Right lobe of liver (tissue), 6 donors: ENCODE measurements at regions not wholly inside any gene's neighbourhood (a gene's known extent, or its start where the extent isn't known, plus 50 kb on each side); places are given as distances from the start of the nearest gene placed in this dataset.

Experiments
- ATAC-seq, 4 donors: fragments of 200-7000 bp; cut with Tn5 transposase; one replicate each; pipeline ENCODE4 v1.9.1; 2020; ENCODE audit warnings: mild to moderate bottlenecking in 4 of 4, moderate library complexity in 4 of 4
- DNase-seq, 3 donors: peaks; one replicate each; pipeline ENCODE4 v3.0.0-alpha.2; 2020
- H3K27ac ChIP-seq, 3 donors: fragments of 200-600 bp; one replicate each; pipeline ENCODE4 v1.8.0; 2022
- H3K27me3 ChIP-seq, 2 donors: fragments of 200-600 bp; one replicate each; pipeline ENCODE4 v1.8.0; 2022
- H3K36me3 ChIP-seq, 4 donors: fragments of 200-600 bp; sonication (generic) in 1 of 4; one replicate each; pipeline versions ENCODE4 v1.5.1 to v1.8.0; 2017 to 2022; ENCODE audit warnings: control low read depth in 1 of 4
- H3K4me1 ChIP-seq, 4 donors: fragments of 200-600 bp; sonication (generic) in 1 of 4; one replicate each; pipeline versions ENCODE4 v1.5.1 to v1.8.0; 2017 to 2022; ENCODE audit warnings: control low read depth in 1 of 4
- H3K4me3 ChIP-seq, 3 donors: fragments of 200-600 bp; one replicate each; pipeline ENCODE4 v1.8.0; 2022
- H3K9me3 ChIP-seq, 4 donors: fragments of 200-600 bp; sonication (generic) in 1 of 4; one replicate each; pipeline versions ENCODE4 v1.5.1 to v1.8.0; 2017 to 2022; ENCODE audit warnings: control low read depth in 1 of 4
- POLR2A ChIP-seq: fragments of 450-650 bp; IDR thresholded peaks from one replicate; pipeline ENCODE4 v1.6.1; 2017; ENCODE audit warnings: antibody characterized with exemption, mild to moderate bottlenecking
- WGBS: methylation state at CpG from one replicate; pipeline ENCODE4 v1.1.6; 2018; ENCODE audit warnings: low coverage, low lambda C conversion rate; ENCODE audit not compliant: insufficient coverage; ENCODE audit errors: missing lambda C conversion rate; 5-methylcytosine and 5-hydroxymethylcytosine counted together
- intact Hi-C, 2 donors: fragments of 100-400 bp; cut with DNase I; formaldehyde crosslinking; loops; one replicate each; pipeline versions ENCODE4 v1.11.2 to v1.14.1; 2022
- TF ChIP-seq, protein P1 (sequence below), 4 donors: fragments of 200-600 bp in 3 of 4; fragments of 450-650 bp in 1 of 4; IDR thresholded peaks; one replicate each; pipeline versions ENCODE4 v1.5.1 to v1.8.0; 2016 to 2022; ENCODE audit warnings: antibody characterized with exemption in 4 of 4, mild to moderate bottlenecking in 2 of 4
- donor health status: DM: no; HTN: yes; CAD: no.
- donor health status: DM: no; HTN: no; CAD: no.
- donor health status: DM: no; HTN: no; CAD: no.
- donor health status: DM: no; HTN: yes; CAD: no.
- donor health status: DM: no; HTN: yes; CAD: no.

DNA sequence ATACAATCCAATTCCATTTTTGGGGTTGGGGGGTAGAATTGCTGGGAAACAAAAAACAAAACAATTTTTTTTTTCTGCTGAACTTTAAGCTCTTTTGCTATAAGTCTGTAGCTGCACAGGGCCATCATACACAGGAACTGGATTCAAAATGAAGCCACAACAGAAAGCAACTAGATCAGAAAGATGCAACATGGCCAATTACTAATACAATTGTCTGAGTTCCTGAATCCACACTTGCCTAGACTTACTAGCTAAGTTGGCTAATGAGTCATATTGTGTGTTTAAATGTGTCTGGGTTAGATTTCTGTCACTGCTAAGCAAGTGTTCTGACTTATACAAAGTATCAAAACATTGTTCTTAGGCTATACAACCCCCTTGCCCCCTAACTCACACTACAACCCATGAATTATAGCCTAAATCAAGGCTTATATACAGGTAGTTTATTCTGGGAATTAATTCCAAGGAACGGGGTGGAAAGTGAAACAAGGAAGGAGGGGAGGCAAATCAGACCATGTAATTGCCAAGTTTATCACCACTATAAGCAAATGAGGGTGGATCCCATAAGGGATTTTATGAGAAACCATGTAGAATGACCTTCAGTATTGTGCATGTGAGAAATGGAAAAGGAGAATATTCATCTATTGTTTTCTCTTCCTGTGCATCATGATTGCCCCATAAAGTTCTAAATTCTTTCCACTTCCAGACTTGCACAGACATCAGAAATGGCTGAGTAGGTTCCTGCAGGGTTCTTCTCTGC, 337.9 kb upstream of the SORCS1 start:
- 27% methylated on average over 1 of the region's 1 CpG for WGBS
- H3K27ac ChIP-seq, result no peak overlapping the region
- ATAC-seq (no peak), DNase-seq (no peak)
- TF ChIP-seq, protein P1, sequence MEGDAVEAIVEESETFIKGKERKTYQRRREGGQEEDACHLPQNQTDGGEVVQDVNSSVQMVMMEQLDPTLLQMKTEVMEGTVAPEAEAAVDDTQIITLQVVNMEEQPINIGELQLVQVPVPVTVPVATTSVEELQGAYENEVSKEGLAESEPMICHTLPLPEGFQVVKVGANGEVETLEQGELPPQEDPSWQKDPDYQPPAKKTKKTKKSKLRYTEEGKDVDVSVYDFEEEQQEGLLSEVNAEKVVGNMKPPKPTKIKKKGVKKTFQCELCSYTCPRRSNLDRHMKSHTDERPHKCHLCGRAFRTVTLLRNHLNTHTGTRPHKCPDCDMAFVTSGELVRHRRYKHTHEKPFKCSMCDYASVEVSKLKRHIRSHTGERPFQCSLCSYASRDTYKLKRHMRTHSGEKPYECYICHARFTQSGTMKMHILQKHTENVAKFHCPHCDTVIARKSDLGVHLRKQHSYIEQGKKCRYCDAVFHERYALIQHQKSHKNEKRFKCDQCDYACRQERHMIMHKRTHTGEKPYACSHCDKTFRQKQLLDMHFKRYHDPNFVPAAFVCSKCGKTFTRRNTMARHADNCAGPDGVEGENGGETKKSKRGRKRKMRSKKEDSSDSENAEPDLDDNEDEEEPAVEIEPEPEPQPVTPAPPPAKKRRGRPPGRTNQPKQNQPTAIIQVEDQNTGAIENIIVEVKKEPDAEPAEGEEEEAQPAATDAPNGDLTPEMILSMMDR (IDR thresholded peaks at IDR 0.05), result no peak
- no peak for TF ChIP-seq POLR2A
- no peak overlapping the region for H3K4me3 ChIP-seq
- H3K9me3 ChIP-seq, result no peaks in the 10 kb centered on the region
- no peaks in the 10 kb centered on the region for H3K4me1 ChIP-seq
- H3K27me3 ChIP-seq, result no peaks in the 10 kb centered on the region
- intact Hi-C loops, result no loop called here
- no peaks in the 10 kb centered on the region for H3K36me3 ChIP-seq

DNA sequence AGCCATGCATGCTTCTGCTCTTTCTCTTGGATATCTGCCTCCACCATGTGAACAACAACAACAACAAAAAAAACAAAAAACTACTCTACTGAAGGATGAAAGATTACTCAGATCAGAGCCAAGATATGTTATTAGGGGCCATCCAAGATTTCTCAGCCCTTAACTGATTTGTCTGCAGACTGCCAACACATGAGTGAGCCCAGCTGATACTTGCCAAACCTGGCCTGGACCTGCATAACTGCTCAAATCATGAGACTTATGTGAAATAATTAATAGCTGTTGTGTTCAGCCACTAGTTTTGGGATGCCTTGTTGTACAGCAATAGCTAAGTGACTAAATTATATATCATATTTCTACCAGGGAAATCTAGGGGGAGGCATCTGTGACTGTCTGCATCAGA, 334.5 kb upstream of the SORCS1 start:
- H3K9me3 ChIP-seq, result no peaks in the 10 kb centered on the region
- no peaks in the 10 kb centered on the region for H3K27me3 ChIP-seq
- TF ChIP-seq, protein P1 (IDR thresholded peaks at IDR 0.05), result no peak
- TF ChIP-seq POLR2A, result no peak
- intact Hi-C loops, result no loop called here
- H3K4me3 ChIP-seq, result no peak overlapping the region
- ATAC-seq (no peak), DNase-seq (no peak)
- no peaks in the 10 kb centered on the region for H3K36me3 ChIP-seq
- H3K27ac ChIP-seq, result no peak overlapping the region
- H3K4me1 ChIP-seq, result no peaks in the 10 kb centered on the region

GRCh38 chr10:107497024-107497423, 332.5 kb upstream of the SORCS1 start:
- no peak for DNase-seq
- TF ChIP-seq POLR2A, result no peak
- TF ChIP-seq, protein P1 (IDR thresholded peaks at IDR 0.05), result no peak
- Histone ChIP-seq H3K4me3 (no peak overlapping the region), H3K4me1 (no peaks in the 10 kb centered on the region), H3K36me3 (no peaks in the 10 kb centered on the region), H3K27me3 (no peaks in the 10 kb centered on the region), H3K27ac (no peak overlapping the region), H3K9me3 (no peaks in the 10 kb centered on the region)
- intact Hi-C loops, result no loop called here
- ATAC-seq, result no peak
- 63% methylated on average over 3 of the region's 3 CpGs for WGBS

DNA sequence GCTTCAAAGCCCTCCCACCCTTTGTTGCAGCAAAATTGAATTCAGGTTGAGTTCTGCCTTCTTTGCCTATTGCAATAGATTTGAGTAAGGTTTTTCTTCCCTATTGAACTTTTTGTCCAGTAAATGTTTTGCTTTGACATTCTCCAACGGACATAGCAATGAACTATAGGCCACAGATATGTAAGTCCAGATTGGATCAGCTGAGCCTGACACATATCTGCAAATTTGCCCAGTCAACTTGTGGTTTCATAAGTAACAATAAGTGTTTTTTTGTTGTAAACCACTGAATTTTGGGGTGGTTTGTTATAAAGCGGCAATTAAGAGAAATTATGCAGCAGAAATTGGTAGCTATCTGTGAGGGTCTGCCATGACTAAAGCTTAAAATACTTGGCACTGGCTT, 332.1 kb upstream of the SORCS1 start:
- H3K4me1 ChIP-seq, result no peaks in the 10 kb centered on the region
- WGBS, result 59% methylated on average over 2 of the region's 2 CpGs
- H3K27me3 ChIP-seq, result no peaks in the 10 kb centered on the region
- TF ChIP-seq POLR2A, result no peak
- no peaks in the 10 kb centered on the region for H3K36me3 ChIP-seq
- intact Hi-C loops, result no loop called here
- H3K9me3 ChIP-seq, result no peaks in the 10 kb centered on the region
- ATAC-seq, result no peak
- DNase-seq, result no peak
- no peak overlapping the region for H3K27ac ChIP-seq
- no peak overlapping the region for H3K4me3 ChIP-seq

- H3K9me3 ChIP-seq, result no peaks in the 10 kb centered on the region
- H3K27me3 ChIP-seq, result no peaks in the 10 kb centered on the region
- H3K36me3 ChIP-seq, result no peaks in the 10 kb centered on the region
- no peak overlapping the region for H3K4me3 ChIP-seq
- intact Hi-C loops, result no loop called here
- H3K4me1 ChIP-seq, result peaks cover 0 to 4% (median 0%) of the 10 kb centered on the region in 4 donors
- 25% methylated on average over 1 of the region's 1 CpG for WGBS
- peak in 1 of 4 donors; percentile 35 for ATAC-seq
- H3K27ac ChIP-seq, result no peak overlapping the region
- no peak for TF ChIP-seq POLR2A
- TF ChIP-seq, protein P1 (IDR thresholded peaks at IDR 0.05), result no peak
- DNase-seq, result no peak
Measured at GRCh38 chr10:107492389-107492788, 327.9 kb upstream of the SORCS1 start.
